IMR-90 (cell line): ENCODE measurements at regions not wholly inside any gene's neighbourhood (a gene's known extent, or its start where the extent isn't known, plus 50 kb on each side); places are given as distances from the start of the nearest gene placed in this dataset.
A peak's percentile ranks its signal among the peaks of the same experiment; 100 is the strongest.

Experiments
- ATAC-seq: fragments of 200-7000 bp; cut with Tn5 transposase; 2 replicates; pipeline ENCODE4 v1.9.1; 2020; ENCODE audit warnings: low read depth, mild to moderate bottlenecking, moderate library complexity
- BruUV-seq: library from RNA; stranded (reverse); fragments of 400-500 nt; replicated peaks from 2 replicates; lab custom pipeline; 2021; lab: Mats Ljungman, UMichigan
- CTCF ChIA-PET: fragments of 300-600 bp; formaldehyde crosslinking; extraction: SDS; loops from one replicate; lab custom pipeline; 2021; ENCODE audit warnings: antibody characterized with exemption; lab: Yijun Ruan, JAX
- POLR2A ChIA-PET: fragments of 300-600 bp; sonication (Branson Sonifier 250); formaldehyde crosslinking; loops from one replicate; lab custom pipeline; 2022; ENCODE audit warnings: antibody characterized with exemption; ENCODE audit not compliant: unreplicated experiment; lab: Charles Lee
- DNase-seq: peaks from one replicate; pipeline ENCODE4 v3.0.0; 2013
- H2AFZ ChIP-seq: replicated peaks from 2 replicates; pipeline ENCODE3; 2013; ENCODE audit warnings: low read length, mild to moderate bottlenecking; ENCODE audit not compliant: poor library complexity
- H2AK5ac ChIP-seq: 2 replicates; pipeline ENCODE4 v1.6.1; 2013; ENCODE audit warnings: low read depth, low read length, inconsistent platforms
- H2AK9ac ChIP-seq: replicated peaks from 2 replicates; pipeline ENCODE3; 2013; ENCODE audit warnings: mild to moderate bottlenecking, low read depth, low read length, moderate library complexity; ENCODE audit not compliant: poor library complexity
- H2BK120ac ChIP-seq: 2 replicates; pipeline ENCODE4 v1.6.1; 2013; ENCODE audit warnings: low read depth, low read length, inconsistent platforms
- H2BK15ac ChIP-seq: 3 replicates; pipeline ENCODE4 v1.6.1; 2013; ENCODE audit warnings: low read depth, low read length, inconsistent platforms
- H2BK20ac ChIP-seq: 2 replicates; pipeline ENCODE4 v1.6.1; 2013; ENCODE audit warnings: low read depth, mild to moderate bottlenecking, inconsistent platforms, low read length, moderate library complexity
- H2BK5ac ChIP-seq: 2 replicates; pipeline ENCODE4 v1.6.1; 2013; ENCODE audit warnings: mild to moderate bottlenecking, low read depth, low read length, inconsistent platforms; ENCODE audit not compliant: poor library complexity, severe bottlenecking
- H3K14ac ChIP-seq: replicated peaks from 2 replicates; pipeline ENCODE4 v1.6.1; 2013; ENCODE audit warnings: low read depth, low read length, inconsistent platforms
- H3K18ac ChIP-seq: 2 replicates; pipeline ENCODE4 v1.6.1; 2013; ENCODE audit warnings: low read depth, low read length, control low read depth
- H3K23ac ChIP-seq: 2 replicates; pipeline ENCODE4 v1.6.1; 2013; ENCODE audit warnings: low read depth, low read length, inconsistent platforms
- H3K27ac ChIP-seq: 2 replicates; pipeline ENCODE4 v1.5.1; 2013; ENCODE audit warnings: mild to moderate bottlenecking, control low read depth, low read length; ENCODE audit not compliant: insufficient read depth
- H3K27me3 ChIP-seq: 2 replicates; pipeline ENCODE4 v1.6.1; 2013; ENCODE audit warnings: low read length; ENCODE audit not compliant: control insufficient read depth, insufficient read depth
- H3K36me3 ChIP-seq: 2 replicates; pipeline ENCODE4 v1.6.1; 2013; ENCODE audit warnings: low read length, mixed read lengths; ENCODE audit not compliant: control insufficient read depth, insufficient read depth
- H3K4ac ChIP-seq: 2 replicates; pipeline ENCODE4 v1.6.1; 2013; ENCODE audit warnings: low read depth, low read length, inconsistent platforms
- H3K4me1 ChIP-seq: 2 replicates; pipeline ENCODE4 v1.6.1; 2013; ENCODE audit warnings: low read length, mixed read lengths; ENCODE audit not compliant: control insufficient read depth, insufficient read depth
- H3K4me2 ChIP-seq: 2 replicates; pipeline ENCODE4 v1.6.1; 2013; ENCODE audit warnings: low read depth, mild to moderate bottlenecking, control low read depth, low read length, moderate library complexity
- H3K4me3 ChIP-seq: 2 replicates; pipeline ENCODE4 v1.5.1; 2013; ENCODE audit warnings: low read depth, mild to moderate bottlenecking, control low read depth, low read length, moderate library complexity; ENCODE audit not compliant: insufficient read depth
- H3K56ac ChIP-seq: 2 replicates; pipeline ENCODE4 v1.6.1; 2013; ENCODE audit warnings: low read length, inconsistent platforms; ENCODE audit not compliant: insufficient read depth; ENCODE audit errors: extremely low read depth
- H3K79me1 ChIP-seq, 2 experiments: 2 replicates each; pipeline ENCODE4 v1.6.1; 2013; ENCODE audit warnings: low read length in 2 of 2, inconsistent platforms in 1 of 2, low read depth in 1 of 2
- H3K9ac ChIP-seq: 2 replicates; pipeline ENCODE4 v1.6.1; 2013; ENCODE audit warnings: low read depth, low read length, control low read depth
- H3K9me1 ChIP-seq: 2 replicates; pipeline ENCODE4 v1.6.1; 2013; ENCODE audit warnings: low read length, inconsistent platforms; ENCODE audit not compliant: insufficient read depth
- H3K9me3 ChIP-seq: 2 replicates; pipeline ENCODE4 v1.6.1; 2013; ENCODE audit warnings: low read length; ENCODE audit not compliant: control insufficient read depth, insufficient read depth
- H4K20me1 ChIP-seq: 2 replicates; pipeline ENCODE4 v1.6.1; 2013; ENCODE audit warnings: low read length, inconsistent platforms; ENCODE audit not compliant: insufficient read depth
- H4K5ac ChIP-seq: 2 replicates; pipeline ENCODE4 v1.6.1; 2013; ENCODE audit warnings: mild to moderate bottlenecking, low read depth, low read length, control low read depth
- H4K8ac ChIP-seq, 2 experiments: 2 replicates each; pipeline ENCODE4 v1.6.1; 2013; ENCODE audit warnings: low read depth in 2 of 2, low read length in 2 of 2, control low read depth in 1 of 2, inconsistent platforms in 1 of 2
- H4K91ac ChIP-seq: 2 replicates; pipeline ENCODE4 v1.6.1; 2013; ENCODE audit warnings: low read depth, low read length, inconsistent platforms; ENCODE audit not compliant: insufficient read depth
- CHD1 ChIP-seq: IDR thresholded peaks from 2 replicates; pipeline ENCODE4 v1.6.1; 2012; ENCODE audit warnings: low read depth, low read length, improper control_type of control experiment
- WGBS, 2 experiments: methylation state at CpG; one replicate each; pipeline versions ENCODE4 v1.1.5 to v1.1.7; 2013; ENCODE audit warnings: missing lambda C conversion rate in 2 of 2; ENCODE audit not compliant: insufficient read length in 1 of 2; ENCODE audit errors: extremely low coverage in 2 of 2; 5-methylcytosine and 5-hydroxymethylcytosine counted together
- dilution Hi-C: fragments of 300-500 bp; cut with HindIII; formaldehyde crosslinking; loops from one replicate; pipeline ENCODE4 v1.14.3; 2018; ENCODE audit warnings: low sequenced_read_pairs; ENCODE audit not compliant: unreplicated experiment
- in situ Hi-C: fragments of 300-500 bp; cut with MboI; formaldehyde crosslinking; loops from 3 replicates; pipeline ENCODE4 v1.14.3; 2019; ENCODE audit warnings: low sequenced_read_pairs, inconsistent platforms, mixed read lengths
- intact Hi-C: fragments of 100-400 bp; cut with micrococcal nuclease; formaldehyde crosslinking; loops from 2 replicates; pipeline ENCODE4 v1.10.0; 2022
- TF ChIP-seq, protein P1 (sequence below): fragments of 150-350 bp; IDR thresholded peaks from 2 replicates; pipeline ENCODE4 v1.6.1; 2017; ENCODE audit warnings: mild to moderate bottlenecking, antibody characterized with exemption, low read length, low read depth

DNA sequence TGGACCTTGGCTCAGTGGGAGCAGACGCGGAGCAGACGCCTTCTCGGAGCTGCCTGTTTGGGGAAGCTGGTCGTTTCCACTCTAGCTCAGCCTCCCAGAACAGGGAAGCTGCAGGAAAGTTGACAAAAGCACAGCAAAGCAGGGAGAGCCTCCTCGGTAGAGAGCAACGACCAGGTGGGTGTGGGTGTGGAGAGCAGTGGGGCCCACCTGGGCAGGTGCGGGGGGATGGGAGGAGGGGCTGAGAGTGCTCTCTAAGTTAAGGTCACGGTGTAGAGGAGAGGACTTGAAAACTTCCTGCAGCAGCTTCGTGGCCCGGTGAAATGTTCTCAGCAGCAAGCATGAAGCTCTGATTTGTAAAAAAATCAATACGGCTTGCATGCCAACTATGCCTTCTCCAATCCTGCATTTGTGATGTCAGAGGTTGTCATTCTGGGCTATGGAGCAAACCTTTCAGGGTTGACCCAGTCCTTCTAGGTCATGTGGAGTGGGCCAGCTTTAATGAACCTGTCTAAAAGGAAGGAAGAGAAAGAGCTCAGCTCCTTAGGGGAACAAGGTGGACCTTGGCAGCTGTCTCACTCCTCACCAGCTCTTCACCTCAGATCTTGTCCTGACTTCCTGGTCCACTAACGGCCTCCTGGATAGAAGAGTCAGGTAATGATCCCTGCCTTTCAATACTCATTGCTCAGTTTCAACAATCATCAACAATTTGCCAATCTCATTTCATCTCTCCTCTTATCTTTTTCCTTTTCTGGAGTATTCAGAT is 85.8 kb upstream of the UBL3 start:
- intact Hi-C loops = no loop called here
- Histone ChIP-seq H3K27ac (no peak overlapping the region), H3K56ac (no peak overlapping the region), H2AK9ac (no peak overlapping the region), H3K4me1 (no peaks in the 10 kb centered on the region), H2BK15ac (no peak overlapping the region), H3K9me1 (no peaks in the 10 kb centered on the region), H4K20me1 (no peaks in the 10 kb centered on the region), H2AK5ac (no peak overlapping the region), H3K27me3 (peaks cover 27% of the 10 kb centered on the region), H4K5ac (no peak overlapping the region), H3K4me2 (no peak overlapping the region), H3K36me3 (no peaks in the 10 kb centered on the region), H4K91ac (no peak overlapping the region), H2BK120ac (no peak overlapping the region), H2AFZ (peak overlapping the region; percentile 16), H3K4me3 (no peak overlapping the region), H3K9ac (no peak overlapping the region), H3K9me3 (peaks cover 3% of the 10 kb centered on the region; the same call in 1 of the 2 replicates), H3K79me1 (no peaks in the 10 kb centered on the region), H3K23ac (no peak overlapping the region), H4K8ac (no peak overlapping the region), H3K14ac (no peak overlapping the region), H3K4ac (no peak overlapping the region), H2BK5ac (no peak overlapping the region), H3K18ac (no peak overlapping the region), H2BK20ac (no peak overlapping the region)
- DNase-seq = no peak
- ATAC-seq = no peak
- ChIA-PET POLR2A (no interaction called here), CTCF (interaction anchor here (0.5 to 1.1 kb wide), 3 partner anchors 12 to 877 kb away, joined by 3 to 6 read pairs (median 3); no protein-coding TSS in a partner anchor)
- TF ChIP-seq, protein P1, sequence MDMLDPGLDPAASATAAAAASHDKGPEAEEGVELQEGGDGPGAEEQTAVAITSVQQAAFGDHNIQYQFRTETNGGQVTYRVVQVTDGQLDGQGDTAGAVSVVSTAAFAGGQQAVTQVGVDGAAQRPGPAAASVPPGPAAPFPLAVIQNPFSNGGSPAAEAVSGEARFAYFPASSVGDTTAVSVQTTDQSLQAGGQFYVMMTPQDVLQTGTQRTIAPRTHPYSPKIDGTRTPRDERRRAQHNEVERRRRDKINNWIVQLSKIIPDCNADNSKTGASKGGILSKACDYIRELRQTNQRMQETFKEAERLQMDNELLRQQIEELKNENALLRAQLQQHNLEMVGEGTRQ = no peak
- TF ChIP-seq CHD1 = no peak
- dilution Hi-C loops = no loop called here
- in situ Hi-C loops = no loop called here
- 32% methylated on average over 6 of the region's 13 CpGs; no CpG with 5 or more reads in 1 of the 2 experiments for WGBS, 2 experiments
- no TSS peak for BruUV-seq
